ENCODE measurements at regions not wholly inside any gene's neighbourhood (a gene's known extent, or its start where the extent isn't known, plus 50 kb on each side); places are given as distances from the start of the nearest gene placed in this dataset.

DNA sequence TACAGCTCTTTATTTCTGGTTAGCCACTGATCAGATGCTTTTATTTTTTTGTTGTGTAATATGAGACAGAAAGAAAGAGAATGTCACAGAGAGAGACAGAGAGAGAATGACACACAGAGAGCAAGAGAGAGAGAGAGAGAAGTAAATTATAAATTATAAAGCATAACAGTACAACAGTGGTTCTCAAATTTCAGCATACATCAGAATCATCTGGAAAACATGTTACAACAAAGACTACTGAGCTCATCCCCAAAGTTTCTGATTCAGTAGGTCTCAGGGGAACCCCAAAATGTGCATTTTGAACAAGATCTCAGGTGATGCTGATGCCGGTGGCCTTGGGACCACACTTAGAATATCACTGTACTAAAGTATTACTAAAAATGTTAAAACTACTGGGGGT, 245.8 kb upstream of the DIAPH2 start:
- no peaks in the 10 kb centered on the region for H3K4me1 Mint-ChIP-seq (ENCODE audit: unreplicated experiment)
- no peak for TF ChIP-seq CTCF (conservative IDR thresholded peaks at IDR 0.05)
- no peaks in the 10 kb centered on the region for H3K36me3 Mint-ChIP-seq
- H3K4me3 Mint-ChIP-seq, result no peak overlapping the region
- no peak for DNase-seq (ENCODE audit: extremely low spot score, unreplicated experiment)
- no peaks in the 10 kb centered on the region for H3K9me3 Mint-ChIP-seq
- H3K27ac Mint-ChIP-seq, result no peak overlapping the region
- peaks cover 10% of the 10 kb centered on the region for H3K27me3 Mint-ChIP-seq

DNA sequence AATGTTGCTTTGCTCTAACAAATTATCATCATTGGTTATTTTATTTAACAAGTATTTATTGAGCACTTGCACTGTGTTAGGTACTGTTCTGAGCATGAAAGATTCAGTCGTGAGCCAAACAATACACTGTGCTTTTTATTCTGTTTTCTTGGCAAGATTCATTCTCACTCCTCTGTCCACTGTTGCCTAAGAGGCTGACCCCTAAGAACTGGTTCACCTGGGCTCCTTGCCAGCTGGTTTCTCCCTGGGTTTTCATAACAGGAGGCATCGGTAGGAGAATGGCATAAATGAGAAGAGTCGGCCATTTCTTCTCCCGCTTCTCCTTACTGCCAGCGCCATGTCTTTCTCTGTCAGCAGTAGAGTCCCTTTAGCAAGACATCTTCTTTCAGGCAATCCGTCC, 243.7 kb upstream of the DIAPH2 start:
- Mint-ChIP-seq H3K9me3 (no peaks in the 10 kb centered on the region), H3K4me3 (no peak overlapping the region), H3K4me1 (ENCODE audit: unreplicated experiment) (peaks cover 4% of the 10 kb centered on the region), H3K27me3 (peaks cover 14% of the 10 kb centered on the region), H3K27ac (no peak overlapping the region), H3K36me3 (no peaks in the 10 kb centered on the region)
- TF ChIP-seq CTCF (conservative IDR thresholded peaks at IDR 0.05), result no peak
- no peak for DNase-seq (ENCODE audit: extremely low spot score, unreplicated experiment)

DNA sequence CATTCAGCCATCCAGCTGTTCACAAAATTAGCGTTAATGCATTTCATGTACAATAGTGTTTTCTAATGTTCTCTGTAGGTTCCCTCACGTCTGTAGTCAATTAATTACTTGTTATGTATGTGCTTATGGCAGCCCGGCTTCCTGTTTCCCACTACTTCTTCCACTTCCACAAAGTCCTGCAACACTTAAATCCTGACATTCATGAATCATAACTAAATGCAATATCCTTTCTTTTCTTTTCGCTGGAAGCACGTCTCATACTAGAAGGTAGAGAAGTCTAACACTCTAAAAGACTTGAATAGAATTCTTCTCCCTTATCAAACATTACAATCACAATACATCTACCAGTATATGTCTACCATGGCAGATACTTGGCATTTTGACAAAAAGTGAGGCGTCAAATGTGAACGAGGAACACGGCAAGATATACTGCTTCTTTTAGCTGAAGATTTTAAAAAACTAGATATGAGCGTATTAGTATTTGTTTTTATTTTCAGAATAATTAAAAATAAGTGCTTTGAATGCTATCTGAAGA, 239.0 kb upstream of the DIAPH2 start:
- no peak for TF ChIP-seq CTCF (conservative IDR thresholded peaks at IDR 0.05)
- H3K9me3 Mint-ChIP-seq, result no peaks in the 10 kb centered on the region
- no peak overlapping the region for H3K4me3 Mint-ChIP-seq
- peaks cover 11% of the 10 kb centered on the region for H3K27me3 Mint-ChIP-seq
- DNase-seq (ENCODE audit: extremely low spot score, unreplicated experiment), result no peak
- peaks cover 4% of the 10 kb centered on the region for H3K4me1 Mint-ChIP-seq (ENCODE audit: unreplicated experiment)
- H3K27ac Mint-ChIP-seq, result no peak overlapping the region
- no peaks in the 10 kb centered on the region for H3K36me3 Mint-ChIP-seq

DNA sequence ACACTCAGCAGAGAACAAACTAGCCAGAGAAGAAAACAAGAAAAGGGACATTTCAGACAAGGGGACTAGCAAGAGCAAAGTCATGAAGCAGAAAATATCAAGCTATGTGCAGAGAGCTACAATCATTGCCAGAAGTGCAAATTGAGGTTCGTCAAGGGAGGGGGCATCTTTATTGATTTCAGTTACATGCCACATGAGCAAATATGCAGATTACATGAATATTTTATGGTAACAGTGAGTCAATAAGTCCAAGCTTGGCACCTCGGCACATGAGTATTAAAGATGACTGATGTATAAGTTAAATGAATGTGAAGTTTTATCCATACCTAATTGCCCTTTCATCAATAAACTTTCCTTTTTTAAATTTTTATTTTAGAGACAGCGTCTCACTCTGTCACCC, 238.1 kb upstream of the DIAPH2 start:
- H3K9me3 Mint-ChIP-seq, result no peaks in the 10 kb centered on the region
- no peak for TF ChIP-seq CTCF (conservative IDR thresholded peaks at IDR 0.05)
- H3K4me1 Mint-ChIP-seq (ENCODE audit: unreplicated experiment), result peaks cover 4% of the 10 kb centered on the region
- no peak overlapping the region for H3K4me3 Mint-ChIP-seq
- no peaks in the 10 kb centered on the region for H3K36me3 Mint-ChIP-seq
- no peak overlapping the region for H3K27ac Mint-ChIP-seq
- no peak for DNase-seq (ENCODE audit: extremely low spot score, unreplicated experiment)
- H3K27me3 Mint-ChIP-seq, result peaks cover 7% of the 10 kb centered on the region

DNA sequence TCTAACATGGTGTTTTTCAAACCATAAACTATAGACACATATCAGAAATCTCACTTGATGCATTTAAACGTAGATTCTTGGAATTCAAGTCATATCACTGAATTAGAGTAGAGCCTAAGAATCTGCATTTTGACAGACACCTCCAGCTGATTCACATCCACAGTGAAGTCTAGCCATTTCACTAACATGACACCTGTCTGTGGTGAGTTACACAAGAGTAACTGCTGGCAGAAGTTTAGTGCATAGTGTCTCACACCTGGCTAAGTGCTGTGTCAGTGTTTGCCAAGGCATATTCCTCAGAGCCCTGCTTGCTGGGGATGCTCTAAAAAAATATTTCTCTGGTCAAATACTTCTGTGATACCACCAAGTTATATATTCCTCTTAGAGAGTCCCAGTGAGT, 237.5 kb upstream of the DIAPH2 start:
- Mint-ChIP-seq H3K4me1 (ENCODE audit: unreplicated experiment) (peaks cover 4% of the 10 kb centered on the region), H3K27me3 (peaks cover 9% of the 10 kb centered on the region), H3K9me3 (no peaks in the 10 kb centered on the region), H3K4me3 (no peak overlapping the region), H3K27ac (no peak overlapping the region), H3K36me3 (no peaks in the 10 kb centered on the region)
- DNase-seq (ENCODE audit: extremely low spot score, unreplicated experiment), result no peak
- TF ChIP-seq CTCF (conservative IDR thresholded peaks at IDR 0.05), result no peak

- no peaks in the 10 kb centered on the region for H3K9me3 Mint-ChIP-seq
- TF ChIP-seq CTCF (conservative IDR thresholded peaks at IDR 0.05), result no peak
- H3K4me3 Mint-ChIP-seq, result no peak overlapping the region
- no peaks in the 10 kb centered on the region for H3K36me3 Mint-ChIP-seq
- H3K27ac Mint-ChIP-seq, result no peak overlapping the region
- H3K27me3 Mint-ChIP-seq, result peaks cover 9% of the 10 kb centered on the region
- DNase-seq (ENCODE audit: extremely low spot score, unreplicated experiment), result no peak
- H3K4me1 Mint-ChIP-seq (ENCODE audit: unreplicated experiment), result peaks cover 4% of the 10 kb centered on the region
These were observed 235.5 kb upstream of the DIAPH2 start for GRCh38 chrX:96449191-96449590.

Data from type B pancreatic cell (in vitro differentiated cells).